Activated naive CD4-positive, alpha-beta T cell treated with anti-CD3 and anti-CD28 coated beads for 36 hours (primary cell): ENCODE measurements at regions not wholly inside any gene's neighbourhood (a gene's known extent, or its start where the extent isn't known, plus 50 kb on each side); places are given as distances from the start of the nearest gene placed in this dataset.

Experiments
- CTCF ChIA-PET: fragments of 350-600 bp; sonication (Branson Sonifier 250); formaldehyde crosslinking; loops from one replicate; lab custom pipeline; 2021; ENCODE audit warnings: antibody characterized with exemption; lab: Charles Lee
- DNase-seq: peaks from one replicate; pipeline ENCODE4 v3.0.0-alpha.2; 2020
- H3K27ac Mint-ChIP-seq: one replicate; pipeline ENCODE4 v1.8.0; 2021; ENCODE audit warnings: mild to moderate bottlenecking, mixed read lengths
- H3K27me3 Mint-ChIP-seq: one replicate; pipeline ENCODE4 v1.8.0; 2021; ENCODE audit warnings: low read depth, mixed read lengths
- H3K36me3 Mint-ChIP-seq: one replicate; pipeline ENCODE4 v1.8.0; 2021; ENCODE audit warnings: low read depth, mixed read lengths
- H3K4me1 Mint-ChIP-seq: one replicate; pipeline ENCODE4 v1.8.0; 2021; ENCODE audit warnings: low read depth, mixed read lengths
- H3K4me3 Mint-ChIP-seq: one replicate; pipeline ENCODE4 v1.8.0; 2021; ENCODE audit warnings: mild to moderate bottlenecking, moderate library complexity, mixed read lengths
- H3K9me3 Mint-ChIP-seq: one replicate; pipeline ENCODE4 v1.8.0; 2021; ENCODE audit warnings: mixed read lengths
- intact Hi-C: fragments of 100-400 bp; cut with micrococcal nuclease; formaldehyde crosslinking; loops from one replicate; pipeline ENCODE4 v1.15.1; 2023

GRCh38 chr5:158621391-158621790, 478.3 kb downstream of the EBF1 start:
- H3K4me3 Mint-ChIP-seq, result no peak overlapping the region
- H3K27ac Mint-ChIP-seq, result no peak overlapping the region
- DNase-seq, result no peak
- H3K4me1 Mint-ChIP-seq, result no peaks in the 10 kb centered on the region
- no peaks in the 10 kb centered on the region for H3K36me3 Mint-ChIP-seq
- no peaks in the 10 kb centered on the region for H3K27me3 Mint-ChIP-seq
- H3K9me3 Mint-ChIP-seq, result no peaks in the 10 kb centered on the region
- CTCF ChIA-PET, result no interaction called here
- intact Hi-C loops, result no loop called here

- no peak for DNase-seq
- no peak overlapping the region for H3K4me3 Mint-ChIP-seq
- H3K27me3 Mint-ChIP-seq, result no peaks in the 10 kb centered on the region
- no peaks in the 10 kb centered on the region for H3K4me1 Mint-ChIP-seq
- H3K27ac Mint-ChIP-seq, result no peak overlapping the region
- no peaks in the 10 kb centered on the region for H3K36me3 Mint-ChIP-seq
- CTCF ChIA-PET, result interaction anchor here (0.6 kb wide), 2 partner anchors 19 to 51 kb away, joined by 3 read pairs; no protein-coding TSS in a partner anchor
- intact Hi-C loops, result no loop called here
- H3K9me3 Mint-ChIP-seq, result no peaks in the 10 kb centered on the region
These were observed 480.5 kb downstream of the EBF1 start for GRCh38 chr5:158619083-158619788.

- no peak overlapping the region for H3K4me3 Mint-ChIP-seq
- CTCF ChIA-PET, result interaction anchor here (0.7 kb wide), 1 partner anchor 151 kb away, joined by 3 read pairs; no protein-coding TSS in a partner anchor
- H3K9me3 Mint-ChIP-seq, result no peaks in the 10 kb centered on the region
- intact Hi-C loops, result no loop called here
- no peaks in the 10 kb centered on the region for H3K27me3 Mint-ChIP-seq
- no peaks in the 10 kb centered on the region for H3K36me3 Mint-ChIP-seq
- no peak overlapping the region for H3K27ac Mint-ChIP-seq
- no peaks in the 10 kb centered on the region for H3K4me1 Mint-ChIP-seq
- no peak for DNase-seq
These were observed 481.5 kb downstream of the EBF1 start for GRCh38 chr5:158618256-158618655.

GRCh38 chr5:158616707-158617106, 483.0 kb downstream of the EBF1 start:
- no peak for DNase-seq
- Mint-ChIP-seq H3K4me1 (no peaks in the 10 kb centered on the region), H3K27me3 (no peaks in the 10 kb centered on the region), H3K27ac (no peak overlapping the region), H3K9me3 (no peaks in the 10 kb centered on the region), H3K4me3 (no peak overlapping the region), H3K36me3 (no peaks in the 10 kb centered on the region)
- CTCF ChIA-PET, result no interaction called here
- intact Hi-C loops, result no loop called here

- Mint-ChIP-seq H3K4me3 (no peak overlapping the region), H3K27me3 (no peaks in the 10 kb centered on the region), H3K36me3 (no peaks in the 10 kb centered on the region), H3K27ac (no peak overlapping the region), H3K4me1 (no peaks in the 10 kb centered on the region), H3K9me3 (no peaks in the 10 kb centered on the region)
- DNase-seq, result no peak
- intact Hi-C loops, result no loop called here
- CTCF ChIA-PET, result no interaction called here
These were observed 484.8 kb downstream of the EBF1 start for GRCh38 chr5:158614951-158615350.

GRCh38 chr5:158611581-158611980, 488.1 kb downstream of the EBF1 start:
- Mint-ChIP-seq H3K27me3 (no peaks in the 10 kb centered on the region), H3K4me3 (no peak overlapping the region), H3K9me3 (no peaks in the 10 kb centered on the region), H3K27ac (no peak overlapping the region), H3K4me1 (no peaks in the 10 kb centered on the region), H3K36me3 (no peaks in the 10 kb centered on the region)
- intact Hi-C loops, result no loop called here
- no peak for DNase-seq
- CTCF ChIA-PET, result no interaction called here

GRCh38 chr5:158610051-158610415, 489.7 kb downstream of the EBF1 start:
- Mint-ChIP-seq H3K9me3 (no peaks in the 10 kb centered on the region), H3K36me3 (no peaks in the 10 kb centered on the region), H3K4me1 (no peaks in the 10 kb centered on the region), H3K4me3 (no peak overlapping the region), H3K27ac (no peak overlapping the region), H3K27me3 (no peaks in the 10 kb centered on the region)
- no peak for DNase-seq
- CTCF ChIA-PET, result no interaction called here
- intact Hi-C loops, result no loop called here

GRCh38 chr5:158609333-158610050, 490.2 kb downstream of the EBF1 start:
- no peak for DNase-seq
- Mint-ChIP-seq H3K4me3 (no peak overlapping the region), H3K27me3 (no peaks in the 10 kb centered on the region), H3K4me1 (no peaks in the 10 kb centered on the region), H3K27ac (no peak overlapping the region), H3K9me3 (no peaks in the 10 kb centered on the region), H3K36me3 (no peaks in the 10 kb centered on the region)
- intact Hi-C loops, result no loop called here
- CTCF ChIA-PET, result no interaction called here

- intact Hi-C loops, result no loop called here
- H3K36me3 Mint-ChIP-seq, result no peaks in the 10 kb centered on the region
- CTCF ChIA-PET, result no interaction called here
These were observed 492.6 kb downstream of the EBF1 start for GRCh38 chr5:158607088-158607487.

GRCh38 chr5:158606233-158606632, 493.5 kb downstream of the EBF1 start:
- CTCF ChIA-PET, result no interaction called here
- no peaks in the 10 kb centered on the region for H3K9me3 Mint-ChIP-seq
- intact Hi-C loops, result no loop called here
- H3K4me3 Mint-ChIP-seq, result no peak overlapping the region
- H3K36me3 Mint-ChIP-seq, result no peaks in the 10 kb centered on the region
- no peaks in the 10 kb centered on the region for H3K27me3 Mint-ChIP-seq
- no peaks in the 10 kb centered on the region for H3K4me1 Mint-ChIP-seq
- H3K27ac Mint-ChIP-seq, result no peak overlapping the region
- DNase-seq, result no peak

More at GRCh38 chr5:158607088-158607487, 492.6 kb downstream of the EBF1 start:
- Mint-ChIP-seq H3K27me3 (no peaks in the 10 kb centered on the region), H3K4me1 (no peaks in the 10 kb centered on the region), H3K9me3 (no peaks in the 10 kb centered on the region), H3K27ac (no peak overlapping the region), H3K4me3 (no peak overlapping the region)
- no peak for DNase-seq

- no peaks in the 10 kb centered on the region for H3K9me3 Mint-ChIP-seq
- CTCF ChIA-PET, result interaction anchor here (0.6 kb wide), 1 partner anchor 786 kb away, joined by 3 read pairs; no protein-coding TSS in a partner anchor
- no peaks in the 10 kb centered on the region for H3K4me1 Mint-ChIP-seq
- H3K4me3 Mint-ChIP-seq, result no peak overlapping the region
- no peak overlapping the region for H3K27ac Mint-ChIP-seq
- H3K36me3 Mint-ChIP-seq, result no peaks in the 10 kb centered on the region
- no peak for DNase-seq
- intact Hi-C loops, result no loop called here
- no peaks in the 10 kb centered on the region for H3K27me3 Mint-ChIP-seq
These were observed 496.7 kb downstream of the EBF1 start for GRCh38 chr5:158602981-158603380.

- Mint-ChIP-seq H3K36me3 (no peaks in the 10 kb centered on the region), H3K4me3 (no peak overlapping the region), H3K27ac (no peak overlapping the region), H3K27me3 (no peaks in the 10 kb centered on the region), H3K9me3 (no peaks in the 10 kb centered on the region), H3K4me1 (no peaks in the 10 kb centered on the region)
- CTCF ChIA-PET, result no interaction called here
- DNase-seq, result no peak
- intact Hi-C loops, result no loop called here
These were observed 498.6 kb downstream of the EBF1 start for GRCh38 chr5:158601118-158601517.

GRCh38 chr5:158600679-158601078, 499.0 kb downstream of the EBF1 start:
- no peak overlapping the region for H3K27ac Mint-ChIP-seq
- no peaks in the 10 kb centered on the region for H3K9me3 Mint-ChIP-seq
- H3K4me3 Mint-ChIP-seq, result no peak overlapping the region
- DNase-seq, result no peak
- intact Hi-C loops, result no loop called here
- CTCF ChIA-PET, result no interaction called here
- H3K4me1 Mint-ChIP-seq, result no peaks in the 10 kb centered on the region
- no peaks in the 10 kb centered on the region for H3K36me3 Mint-ChIP-seq
- H3K27me3 Mint-ChIP-seq, result no peaks in the 10 kb centered on the region
